SK-N-SH treated with all-trans-retinoic acid at 6 μM for 48 hours (cell line): ENCODE measurements at regions not wholly inside any gene's neighbourhood (a gene's known extent, or its start where the extent isn't known, plus 50 kb on each side); places are given as distances from the start of the nearest gene placed in this dataset.

Experiments
- ATAC-seq: fragments of 200-7000 bp; cut with Tn5 transposase; 3 replicates; pipeline ENCODE4 v1.9.1; 2020; ENCODE audit warnings: mild to moderate bottlenecking, moderate library complexity
- ARNTL ChIP-seq: fragments of 450-650 bp; formaldehyde crosslinking; IDR thresholded peaks from 2 replicates; pipeline ENCODE4 v1.5.0; 2020; ENCODE audit warnings: low read depth, mild to moderate bottlenecking, moderate library complexity, borderline replicate concordance
- CSDC2 ChIP-seq: fragments of 250-450 bp; sonication (Bioruptor Pico); IDR thresholded peaks from 2 replicates; pipeline ENCODE4 v1.5.0; 2020; ENCODE audit warnings: mild to moderate bottlenecking, moderate library complexity
- OSR1 ChIP-seq: fragments of 250-450 bp; sonication (Bioruptor Pico); IDR thresholded peaks from 2 replicates; pipeline ENCODE4 v1.8.0; 2022; ENCODE audit warnings: moderate library complexity, mild to moderate bottlenecking, inconsistent platforms
- PATZ1 ChIP-seq: fragments of 250-450 bp; sonication (Bioruptor Pico); IDR thresholded peaks from 2 replicates; pipeline ENCODE4 v1.8.0; 2020; ENCODE audit warnings: mild to moderate bottlenecking, moderate library complexity, borderline replicate concordance
- POU6F1 ChIP-seq: fragments of 250-450 bp; sonication (Bioruptor Pico); IDR thresholded peaks from 2 replicates; pipeline ENCODE4 v1.8.0; 2021; ENCODE audit warnings: low read depth, mild to moderate bottlenecking, moderate library complexity, borderline replicate concordance
- RARB ChIP-seq: fragments of 250-450 bp; sonication (Bioruptor Pico); IDR thresholded peaks from 2 replicates; pipeline ENCODE4 v1.8.0; 2021; ENCODE audit warnings: mild to moderate bottlenecking, moderate library complexity
- SNAI2 ChIP-seq: fragments of 250-450 bp; sonication (Bioruptor Pico); IDR thresholded peaks from 2 replicates; pipeline ENCODE4 v1.5.0; 2020; ENCODE audit warnings: mild to moderate bottlenecking, moderate library complexity
- TCF4 ChIP-seq: fragments of 250-450 bp; sonication (Bioruptor Pico); IDR thresholded peaks from 2 replicates; pipeline ENCODE4 v1.8.0; 2021; ENCODE audit warnings: mild to moderate bottlenecking, moderate library complexity, borderline replicate concordance
- TOX ChIP-seq: fragments of 250-450 bp; sonication (Bioruptor Pico); IDR thresholded peaks from 2 replicates; pipeline ENCODE4 v1.8.0; 2021; ENCODE audit warnings: mild to moderate bottlenecking, moderate library complexity, borderline replicate concordance
- ZC3H10 ChIP-seq: fragments of 250-450 bp; sonication (Bioruptor Pico); IDR thresholded peaks from 2 replicates; pipeline ENCODE4 v1.5.1; 2021; ENCODE audit warnings: mild to moderate bottlenecking, moderate library complexity
- ZFP3 ChIP-seq: fragments of 250-450 bp; sonication (Bioruptor Pico); IDR thresholded peaks from 2 replicates; pipeline ENCODE4 v1.5.0; 2020; ENCODE audit warnings: mild to moderate bottlenecking, moderate library complexity
- ZNF565 ChIP-seq: fragments of 450-650 bp; formaldehyde crosslinking; conservative IDR thresholded peaks from 2 replicates; pipeline ENCODE4 v1.5.0; 2020; ENCODE audit warnings: low read depth, mild to moderate bottlenecking, moderate library complexity
- ZNF8 ChIP-seq: fragments of 450-650 bp; formaldehyde crosslinking; IDR thresholded peaks from 2 replicates; pipeline ENCODE4 v1.5.0; 2020; ENCODE audit warnings: mild to moderate bottlenecking, moderate library complexity
- TF ChIP-seq, protein P1 (sequence below): fragments of 250-450 bp; sonication (Bioruptor Pico); IDR thresholded peaks from 2 replicates; pipeline ENCODE4 v1.5.0; 2020; ENCODE audit warnings: mild to moderate bottlenecking, moderate library complexity
- TF ChIP-seq, protein P2 (sequence below): fragments of 250-450 bp; sonication (Bioruptor Pico); IDR thresholded peaks from 2 replicates; pipeline ENCODE4 v1.5.1; 2021; ENCODE audit warnings: mild to moderate bottlenecking, moderate library complexity

GRCh38 chr2:236965841-236966096 lies 119.9 kb upstream of the COPS8 start:
- TF ChIP-seq TOX (CRISPR knock-in tag) = no peak
- TF ChIP-seq SNAI2 (CRISPR knock-in tag) = no peak
- TF ChIP-seq TCF4 = no peak
- no peak for TF ChIP-seq CSDC2
- no peak for TF ChIP-seq ZC3H10 (CRISPR knock-in tag)
- TF ChIP-seq, protein P1, sequence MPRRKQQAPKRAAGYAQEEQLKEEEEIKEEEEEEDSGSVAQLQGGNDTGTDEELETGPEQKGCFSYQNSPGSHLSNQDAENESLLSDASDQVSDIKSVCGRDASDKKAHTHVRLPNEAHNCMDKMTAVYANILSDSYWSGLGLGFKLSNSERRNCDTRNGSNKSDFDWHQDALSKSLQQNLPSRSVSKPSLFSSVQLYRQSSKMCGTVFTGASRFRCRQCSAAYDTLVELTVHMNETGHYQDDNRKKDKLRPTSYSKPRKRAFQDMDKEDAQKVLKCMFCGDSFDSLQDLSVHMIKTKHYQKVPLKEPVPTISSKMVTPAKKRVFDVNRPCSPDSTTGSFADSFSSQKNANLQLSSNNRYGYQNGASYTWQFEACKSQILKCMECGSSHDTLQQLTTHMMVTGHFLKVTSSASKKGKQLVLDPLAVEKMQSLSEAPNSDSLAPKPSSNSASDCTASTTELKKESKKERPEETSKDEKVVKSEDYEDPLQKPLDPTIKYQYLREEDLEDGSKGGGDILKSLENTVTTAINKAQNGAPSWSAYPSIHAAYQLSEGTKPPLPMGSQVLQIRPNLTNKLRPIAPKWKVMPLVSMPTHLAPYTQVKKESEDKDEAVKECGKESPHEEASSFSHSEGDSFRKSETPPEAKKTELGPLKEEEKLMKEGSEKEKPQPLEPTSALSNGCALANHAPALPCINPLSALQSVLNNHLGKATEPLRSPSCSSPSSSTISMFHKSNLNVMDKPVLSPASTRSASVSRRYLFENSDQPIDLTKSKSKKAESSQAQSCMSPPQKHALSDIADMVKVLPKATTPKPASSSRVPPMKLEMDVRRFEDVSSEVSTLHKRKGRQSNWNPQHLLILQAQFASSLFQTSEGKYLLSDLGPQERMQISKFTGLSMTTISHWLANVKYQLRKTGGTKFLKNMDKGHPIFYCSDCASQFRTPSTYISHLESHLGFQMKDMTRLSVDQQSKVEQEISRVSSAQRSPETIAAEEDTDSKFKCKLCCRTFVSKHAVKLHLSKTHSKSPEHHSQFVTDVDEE (CRISPR knock-in tag) = no peak
- TF ChIP-seq, protein P2, sequence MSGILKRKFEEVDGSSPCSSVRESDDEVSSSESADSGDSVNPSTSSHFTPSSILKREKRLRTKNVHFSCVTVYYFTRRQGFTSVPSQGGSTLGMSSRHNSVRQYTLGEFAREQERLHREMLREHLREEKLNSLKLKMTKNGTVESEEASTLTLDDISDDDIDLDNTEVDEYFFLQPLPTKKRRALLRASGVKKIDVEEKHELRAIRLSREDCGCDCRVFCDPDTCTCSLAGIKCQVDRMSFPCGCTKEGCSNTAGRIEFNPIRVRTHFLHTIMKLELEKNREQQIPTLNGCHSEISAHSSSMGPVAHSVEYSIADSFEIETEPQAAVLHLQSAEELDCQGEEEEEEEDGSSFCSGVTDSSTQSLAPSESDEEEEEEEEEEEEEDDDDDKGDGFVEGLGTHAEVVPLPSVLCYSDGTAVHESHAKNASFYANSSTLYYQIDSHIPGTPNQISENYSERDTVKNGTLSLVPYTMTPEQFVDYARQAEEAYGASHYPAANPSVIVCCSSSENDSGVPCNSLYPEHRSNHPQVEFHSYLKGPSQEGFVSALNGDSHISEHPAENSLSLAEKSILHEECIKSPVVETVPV (CRISPR knock-in tag) = no peak
- TF ChIP-seq, all 23 proteins: peak for 0

DNA sequence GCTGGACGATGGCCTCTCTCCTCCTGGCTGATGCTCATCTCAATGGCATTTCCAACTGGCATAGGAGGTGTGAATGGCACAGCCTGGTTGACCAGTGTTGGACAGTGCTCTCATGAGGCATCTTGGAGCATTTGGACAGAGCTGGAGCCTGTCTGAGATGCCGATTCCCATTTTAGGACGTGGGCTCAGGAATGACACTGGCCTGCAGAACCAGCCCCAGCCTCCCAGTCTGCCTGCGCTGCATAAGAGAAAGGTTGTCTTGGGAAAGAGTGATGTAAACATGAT lies 118.2 kb upstream of the COPS8 start:
- no peak for ATAC-seq
- TF ChIP-seq ARNTL (CRISPR knock-in tag) (no peak), RARB (CRISPR knock-in tag) (no peak), ZNF8 (CRISPR knock-in tag) (no peak)
- TF ChIP-seq, all 23 proteins: peak for 0

More at GRCh38 chr2:236965841-236966096, 119.9 kb upstream of the COPS8 start:
- no peak for ATAC-seq

GRCh38 chr2:236968101-236968879 lies 117.4 kb upstream of the COPS8 start:
- no peak for ATAC-seq
- TF ChIP-seq CSDC2 = no peak
- TF ChIP-seq ZFP3 = no peak
- no peak for TF ChIP-seq ZNF565 (CRISPR knock-in tag)
- no peak for TF ChIP-seq RARB (CRISPR knock-in tag)

DNA sequence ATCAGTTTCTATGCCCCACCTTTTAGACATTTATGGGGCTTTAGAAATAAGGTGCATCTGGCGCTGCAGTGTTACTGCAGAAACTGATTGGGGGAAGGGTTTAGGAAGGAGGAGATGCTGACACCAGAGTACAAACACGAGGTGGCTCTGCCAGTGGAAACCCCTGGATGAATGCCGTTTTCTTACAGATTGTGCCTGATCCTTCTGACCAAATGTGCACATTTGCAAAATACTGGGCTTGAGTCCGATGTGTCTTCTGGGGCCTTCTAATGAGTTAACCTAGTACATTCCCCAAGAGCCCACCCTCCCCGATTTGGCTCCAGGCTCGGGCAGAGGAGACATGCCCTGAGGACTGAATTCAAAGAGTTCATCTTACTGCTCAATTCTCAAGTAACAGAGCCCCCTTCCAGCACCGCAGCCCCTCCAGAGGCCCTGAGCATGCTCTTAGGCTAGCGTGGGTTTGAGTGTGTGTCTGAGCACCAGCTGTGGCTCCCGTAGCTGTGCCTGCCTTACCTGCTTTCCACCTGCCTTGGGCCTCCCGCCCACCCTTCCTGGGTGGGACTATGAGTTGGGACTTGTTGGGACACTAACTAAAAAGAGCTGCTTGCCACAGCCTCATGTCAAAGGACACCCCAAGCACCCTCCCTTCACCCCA lies 116.7 kb upstream of the COPS8 start:
- ATAC-seq = no peak
- TF ChIP-seq POU6F1 (CRISPR knock-in tag) (no peak), OSR1 (CRISPR knock-in tag) (no peak), ZNF8 (CRISPR knock-in tag) (no peak), PATZ1 (CRISPR knock-in tag) (no peak), TCF4 (no peak), ARNTL (CRISPR knock-in tag) (no peak)
- TF ChIP-seq, protein P2 (CRISPR knock-in tag) = no peak
